Iris pigment epithelial cell (primary cell): ENCODE measurements at regions not wholly inside any gene's neighbourhood (a gene's known extent, or its start where the extent isn't known, plus 50 kb on each side); places are given as distances from the start of the nearest gene placed in this dataset.

ENCODE experiments used
- DNase-seq: peaks from one replicate; pipeline ENCODE4 v3.0.0-alpha.2; 2011; ENCODE audit warnings: low read depth

DNA sequence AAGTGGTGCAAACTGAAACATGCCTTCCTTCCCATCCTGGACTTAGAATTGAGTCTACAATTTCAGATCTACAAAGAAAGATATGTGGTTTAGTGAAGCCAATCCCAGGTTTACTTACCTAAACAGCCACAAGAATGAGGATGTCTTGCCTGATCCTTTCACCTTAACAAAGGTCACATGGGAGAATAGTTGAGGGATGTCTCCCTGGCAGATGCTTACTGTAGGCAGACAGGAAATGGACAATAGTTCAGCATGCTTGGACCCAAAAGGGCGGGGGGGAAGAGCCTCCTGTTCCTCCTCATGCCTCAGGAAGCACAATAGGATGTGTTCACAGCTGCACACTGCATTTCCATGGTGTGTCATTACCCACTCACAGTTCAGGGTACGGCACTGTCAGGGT lies 492.7 kb upstream of the USP24 start:
- DNase-seq = no peak

DNA sequence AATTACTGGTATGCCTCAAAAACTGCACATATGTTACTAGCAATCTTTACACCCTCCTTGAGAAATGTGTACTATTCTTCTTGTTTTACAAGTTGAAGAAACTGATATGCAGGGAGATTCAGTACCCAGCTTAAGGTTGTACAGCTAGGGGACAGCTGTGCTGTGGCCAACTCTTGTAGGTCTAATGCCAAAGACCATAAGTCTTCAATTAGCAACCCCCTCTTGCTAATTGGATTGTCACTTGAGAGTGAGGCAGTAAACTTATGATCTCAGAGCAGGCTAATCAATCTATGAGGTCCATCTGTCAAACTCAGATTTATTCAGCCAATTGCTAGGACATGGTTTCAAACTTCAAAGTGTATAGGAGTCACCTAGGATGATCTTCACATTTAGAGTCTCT lies 492.0 kb upstream of the USP24 start:
- DNase-seq = no peak

DNA sequence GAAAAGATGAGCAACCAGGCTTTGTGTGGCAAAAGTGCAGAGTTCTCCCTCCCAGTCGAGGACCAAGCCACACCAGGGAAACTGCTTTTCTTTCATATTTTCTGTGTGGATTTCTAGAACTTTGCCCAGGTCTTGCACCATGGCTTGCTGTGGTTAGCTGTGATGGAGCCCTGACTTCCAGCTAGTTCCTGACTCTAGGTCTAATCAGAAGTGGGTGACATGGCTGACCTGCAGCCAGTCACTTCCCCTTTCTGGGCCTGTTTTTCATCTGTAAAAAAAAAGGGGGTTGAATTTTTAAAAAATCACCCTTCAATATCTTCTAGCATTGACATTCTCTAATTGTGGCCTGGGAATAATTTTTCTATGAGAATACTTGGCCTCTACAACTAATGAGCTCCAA lies 491.2 kb upstream of the USP24 start:
- no peak for DNase-seq

DNA sequence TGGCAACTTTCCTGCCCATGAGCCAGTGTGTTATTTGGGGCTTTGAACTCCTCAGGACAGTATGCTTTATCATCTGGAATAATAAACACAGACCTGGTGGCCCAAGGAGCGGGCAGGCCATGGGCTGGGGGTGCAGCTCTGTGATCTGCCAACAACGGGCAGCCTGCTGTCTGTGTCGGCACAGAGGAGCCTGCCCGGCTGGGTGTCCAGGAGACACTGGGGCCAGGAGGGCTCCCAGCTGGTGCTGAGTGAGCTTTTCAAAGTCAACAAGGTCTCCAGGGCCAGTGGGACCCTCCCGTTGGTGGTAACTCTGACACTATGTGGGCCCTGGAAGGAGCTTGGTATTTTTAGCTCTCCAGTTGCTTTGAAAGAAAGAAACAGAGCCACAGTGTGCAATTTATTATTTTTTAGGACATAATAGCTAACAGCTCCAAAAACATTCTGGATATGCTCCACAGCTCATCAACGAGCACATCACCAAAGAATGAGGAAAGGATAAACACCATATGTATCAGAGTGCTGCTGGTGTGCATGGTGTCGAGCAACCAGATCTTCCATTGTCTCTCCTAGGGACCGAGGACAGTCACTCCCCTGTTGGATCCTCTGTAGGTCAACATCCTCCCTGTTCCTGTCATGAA lies 488.7 kb upstream of the USP24 start:
- DNase-seq = no peak

DNA sequence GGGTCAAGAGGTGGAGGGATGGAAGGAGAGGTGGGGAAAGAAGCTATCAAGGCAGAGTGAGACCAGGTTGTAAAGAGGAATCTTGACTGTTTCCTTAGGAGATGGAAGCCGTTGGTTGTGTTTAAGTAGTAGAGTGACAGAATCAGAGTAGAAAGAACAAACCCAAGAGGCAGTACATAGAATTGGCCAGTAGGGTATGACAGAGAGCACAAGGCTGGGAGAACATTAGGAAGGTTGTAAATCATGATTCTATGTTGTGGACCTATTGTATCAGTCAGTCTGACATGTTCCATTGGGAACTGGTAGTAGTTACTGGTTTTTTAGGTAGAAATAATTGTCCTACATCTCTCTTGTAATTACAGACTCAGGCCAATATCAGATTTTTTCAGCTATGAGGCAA lies 486.9 kb upstream of the USP24 start:
- DNase-seq = peak; percentile 59

DNA sequence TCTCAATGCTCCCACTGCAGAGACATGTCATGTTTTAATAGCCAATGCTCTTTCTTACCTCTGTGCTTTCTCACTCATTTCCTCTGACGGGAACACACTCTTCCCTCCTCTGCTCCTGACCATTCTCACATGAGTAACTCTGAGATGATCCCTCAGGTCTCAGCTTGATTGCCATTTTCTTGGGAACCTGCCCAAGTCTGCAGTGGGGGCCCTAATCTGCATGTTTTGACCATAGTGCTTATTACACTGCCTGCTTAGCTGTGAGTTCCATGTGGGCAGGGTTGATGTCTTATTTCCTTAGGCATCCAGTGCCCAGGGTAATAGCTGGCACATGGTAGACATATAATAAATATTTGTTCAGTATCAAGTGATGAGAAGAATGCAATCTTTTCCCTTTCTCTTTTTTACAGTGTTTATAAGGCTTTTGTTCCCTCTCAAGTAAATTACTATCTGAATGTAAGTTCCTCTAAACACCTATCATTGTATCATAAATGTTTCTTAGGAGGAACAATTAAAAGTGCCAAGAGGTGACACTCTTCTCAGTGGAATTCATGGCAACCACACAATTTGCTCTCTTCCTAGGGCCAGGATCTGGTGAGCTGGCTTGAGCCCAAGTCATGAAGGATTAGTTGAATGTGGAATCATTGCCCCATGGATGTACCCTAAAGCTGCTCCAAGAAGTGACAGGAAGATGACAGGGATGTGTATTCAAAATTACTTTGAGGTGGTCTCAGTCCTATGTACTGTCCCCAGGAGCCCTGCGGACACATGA lies 485.4 kb upstream of the USP24 start:
- peak; percentile 42 for DNase-seq

DNA sequence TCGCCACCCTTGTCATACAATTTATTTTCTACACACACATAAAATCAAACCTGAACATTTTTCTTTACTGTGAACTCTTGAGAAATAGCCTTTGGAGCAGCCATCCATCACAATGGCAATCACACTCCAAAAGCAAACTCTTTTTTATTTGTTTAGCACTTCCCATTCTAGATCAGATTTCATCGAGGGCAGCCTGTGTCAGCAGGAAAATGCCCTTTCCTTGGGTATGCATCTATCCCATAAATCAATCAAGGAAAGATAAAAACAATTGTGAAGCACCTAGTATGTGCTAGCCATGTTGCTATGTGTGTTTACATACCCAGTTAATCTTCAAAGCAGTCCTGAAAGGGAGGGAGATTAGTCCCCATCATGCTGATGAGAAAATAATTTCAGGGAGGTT lies 484.1 kb upstream of the USP24 start:
- DNase-seq = no peak

DNA sequence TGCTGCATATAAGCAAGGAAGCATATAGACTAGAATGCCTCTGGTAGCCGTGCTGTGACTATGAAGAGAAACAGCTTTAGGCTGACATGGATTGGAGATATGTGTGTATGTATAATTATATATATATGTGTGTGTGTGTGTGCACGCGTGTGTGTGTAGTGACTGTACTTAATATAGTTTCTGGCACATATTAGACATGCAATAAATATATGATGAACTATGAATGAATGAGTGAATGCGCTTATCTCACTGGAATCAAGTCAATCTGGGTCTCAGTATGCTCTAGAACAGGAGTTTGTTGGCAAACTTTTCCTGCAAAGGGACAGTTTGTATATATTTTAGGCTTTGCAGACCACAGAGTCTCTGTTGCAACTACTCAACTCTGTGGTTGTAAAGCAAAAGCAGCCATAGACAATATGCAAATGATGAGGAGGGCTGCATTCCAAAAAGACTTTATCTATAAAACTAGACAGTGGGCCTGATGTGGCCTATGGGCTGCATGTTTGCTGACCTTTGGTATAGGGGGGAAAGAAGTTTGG lies 482.9 kb upstream of the USP24 start:
- DNase-seq = no peak

DNA sequence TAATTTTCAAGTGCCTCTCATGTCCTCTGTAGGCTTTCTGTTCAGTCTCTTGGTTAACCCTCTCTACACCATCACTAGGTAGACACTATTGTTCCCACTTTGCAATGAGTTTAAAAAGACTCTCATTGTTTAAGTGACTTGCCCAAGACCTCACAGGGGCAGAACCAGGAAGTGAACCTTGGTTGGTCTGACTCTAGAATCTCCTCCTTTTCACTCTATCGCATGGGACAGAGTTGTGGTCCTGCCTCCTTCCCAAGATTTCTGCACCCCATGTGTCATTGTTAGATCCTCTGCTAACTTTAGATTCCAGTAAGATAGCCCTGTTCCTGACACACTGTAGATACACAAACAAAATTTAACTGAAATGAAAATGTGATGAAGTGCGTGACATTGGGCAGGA lies 481.7 kb upstream of the USP24 start:
- DNase-seq = no peak

DNA sequence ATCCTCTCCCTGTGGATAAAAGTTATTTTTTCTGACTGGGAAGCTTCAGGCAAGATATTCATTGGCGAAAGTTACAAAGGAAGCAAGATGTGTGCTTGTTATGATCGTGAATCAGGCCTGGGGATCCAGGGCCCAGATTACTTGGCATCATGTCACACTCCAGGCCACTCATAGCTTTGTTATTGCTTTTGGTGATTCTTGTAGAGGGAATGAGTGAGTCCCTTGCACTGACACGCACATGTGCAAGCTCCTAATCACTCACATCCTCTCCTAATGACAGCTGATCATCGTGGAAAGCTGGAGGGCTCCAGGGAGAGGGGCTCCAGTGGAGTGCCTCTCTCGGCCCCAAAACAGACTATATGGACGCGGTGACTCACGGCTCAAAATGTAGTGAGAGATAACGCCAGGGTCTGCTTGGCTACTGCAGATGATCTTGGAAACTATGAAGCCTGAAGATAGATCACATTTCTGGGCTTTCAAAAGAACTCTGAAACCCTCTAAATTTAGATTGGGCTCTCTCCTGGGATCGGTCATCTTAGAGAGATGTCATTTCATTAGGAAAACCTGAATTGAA lies 481.1 kb upstream of the USP24 start:
- DNase-seq = peak; percentile 84

DNA sequence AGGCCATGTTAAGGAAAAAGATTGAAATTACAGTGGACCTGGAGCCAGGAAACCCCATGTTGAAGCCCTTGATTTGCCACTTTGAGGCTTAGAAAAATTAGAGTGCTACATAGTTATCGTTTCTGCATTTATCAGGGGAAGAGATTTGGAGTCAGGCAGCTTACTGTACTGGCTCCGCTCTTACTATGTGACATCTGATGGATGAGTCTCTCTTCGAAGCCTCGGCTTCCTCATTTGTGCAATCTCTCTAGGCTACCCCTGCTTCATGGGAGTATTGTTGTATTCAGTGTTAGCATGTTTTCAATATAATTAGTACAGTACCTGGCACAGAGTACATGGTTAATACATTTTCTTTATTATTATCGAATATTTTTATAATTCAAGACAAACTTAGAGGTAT lies 480.4 kb upstream of the USP24 start:
- no peak for DNase-seq

DNA sequence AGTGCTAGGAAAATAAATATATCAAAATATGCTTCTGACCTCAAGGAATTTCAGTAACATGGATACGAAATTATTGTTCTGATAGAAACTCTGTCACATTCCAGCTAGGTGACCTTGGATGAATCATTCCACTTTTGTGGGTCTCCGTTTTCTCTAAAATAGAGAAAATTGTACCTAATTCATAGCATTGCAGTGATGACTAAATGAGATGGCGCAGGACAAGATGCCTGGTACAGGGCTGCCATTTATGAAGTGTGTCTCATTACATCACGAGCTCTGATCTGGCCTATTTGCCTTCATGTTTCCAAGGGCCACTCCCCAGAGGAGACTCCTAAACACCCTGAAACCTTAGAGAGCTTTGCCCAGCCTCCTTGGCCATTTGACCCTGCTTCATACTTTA lies 480.0 kb upstream of the USP24 start:
- no peak for DNase-seq

DNA sequence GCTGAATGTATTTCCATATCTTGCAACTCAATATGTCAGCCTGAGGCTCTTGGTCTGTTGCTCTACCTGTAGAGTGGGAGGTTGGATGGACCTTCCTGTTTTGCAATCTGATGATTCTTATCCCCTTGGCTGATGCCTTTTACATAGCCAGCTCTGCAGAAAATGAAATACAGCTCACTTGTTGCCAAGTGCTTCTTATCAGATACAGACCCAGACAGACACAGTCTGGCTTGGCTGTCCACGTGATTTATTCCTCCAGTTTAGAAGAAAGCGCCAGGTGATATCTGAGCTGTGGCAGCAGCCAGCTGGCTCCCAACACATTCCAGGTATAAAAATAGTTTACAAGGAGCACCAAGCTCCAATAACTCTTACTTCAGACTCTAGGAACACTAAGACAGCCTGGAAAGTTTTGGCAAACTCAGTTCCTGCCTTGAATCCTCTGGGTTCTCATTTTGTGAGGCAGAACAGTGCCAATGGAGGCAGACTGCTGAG lies 479.2 kb upstream of the USP24 start:
- DNase-seq = peak; percentile 74

DNA sequence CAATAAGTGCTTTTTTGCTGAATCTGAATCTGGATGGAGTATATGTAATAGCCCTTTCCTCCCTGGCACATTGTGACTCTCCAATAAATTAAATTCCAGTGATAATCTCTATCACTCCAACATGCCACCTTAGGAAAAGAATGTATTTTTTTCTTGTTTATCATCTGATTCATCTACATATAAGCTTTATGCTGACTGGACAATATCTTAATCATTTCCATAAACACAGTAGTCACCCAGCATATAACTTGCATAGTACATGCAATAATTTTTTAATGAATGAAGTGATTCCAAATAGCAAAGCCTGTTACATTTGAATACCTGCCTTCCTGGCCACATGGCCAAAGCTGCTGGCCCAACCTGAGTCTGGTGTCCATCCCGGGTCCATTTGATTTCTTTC lies 477.6 kb upstream of the USP24 start:
- DNase-seq = no peak

DNA sequence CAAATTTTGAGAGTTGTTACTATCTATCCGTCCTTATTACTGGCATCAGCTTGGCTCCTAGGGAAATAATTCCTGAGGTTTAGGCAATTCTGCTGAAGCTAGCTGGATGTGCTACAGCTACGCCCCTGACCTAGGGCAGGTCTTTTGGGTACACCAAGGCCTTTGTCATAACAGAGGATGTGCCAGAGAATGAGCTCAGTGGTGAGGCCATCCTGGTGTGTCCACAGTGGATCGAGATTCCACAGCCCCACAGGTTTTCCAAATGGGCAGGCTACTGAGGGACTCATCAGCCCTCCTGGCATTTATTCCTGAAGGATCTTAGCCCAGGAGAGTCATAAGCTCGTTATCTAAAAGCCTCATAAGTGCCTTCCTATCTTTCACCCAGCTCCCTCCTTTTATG lies 475.2 kb upstream of the USP24 start:
- no peak for DNase-seq

DNA sequence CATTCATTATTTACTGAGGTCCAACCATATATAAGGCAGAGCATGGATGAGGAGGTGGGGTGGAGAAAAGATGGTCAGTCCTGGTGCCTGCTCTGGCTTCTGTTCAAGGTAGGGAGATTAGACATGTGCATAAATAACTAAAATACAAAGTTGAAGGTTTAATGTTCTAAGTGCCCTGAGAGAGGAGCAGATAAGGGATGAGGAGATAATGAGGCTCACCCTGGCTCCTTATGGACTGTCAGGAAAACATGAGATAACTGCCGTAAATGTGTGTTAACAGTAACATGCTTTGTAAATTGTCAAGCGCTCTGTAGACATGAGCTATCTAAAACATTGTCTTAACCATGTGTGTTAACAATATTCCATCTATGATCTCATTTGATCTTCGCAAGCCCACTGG lies 474.6 kb upstream of the USP24 start:
- DNase-seq = no peak

DNA sequence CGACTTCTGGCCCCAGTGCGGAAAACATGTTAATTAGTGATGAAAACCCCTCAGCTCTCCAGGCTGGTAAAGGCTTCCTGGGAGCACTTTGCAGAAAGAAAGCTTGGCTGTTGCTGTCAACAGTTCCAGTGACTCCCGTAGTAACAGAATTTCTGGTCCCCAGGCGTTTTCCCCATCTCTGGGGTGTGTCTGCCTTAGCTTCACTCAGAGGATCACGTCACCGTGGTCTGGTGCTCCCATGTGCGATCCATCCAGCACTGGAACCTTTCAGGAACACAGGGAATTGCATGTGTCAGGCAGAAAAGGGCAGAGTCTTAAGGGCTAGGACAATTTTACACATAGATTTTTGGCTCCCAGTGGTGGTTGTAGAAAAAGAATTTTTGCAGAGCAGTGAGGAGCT lies 470.4 kb upstream of the USP24 start:
- DNase-seq = no peak

DNA sequence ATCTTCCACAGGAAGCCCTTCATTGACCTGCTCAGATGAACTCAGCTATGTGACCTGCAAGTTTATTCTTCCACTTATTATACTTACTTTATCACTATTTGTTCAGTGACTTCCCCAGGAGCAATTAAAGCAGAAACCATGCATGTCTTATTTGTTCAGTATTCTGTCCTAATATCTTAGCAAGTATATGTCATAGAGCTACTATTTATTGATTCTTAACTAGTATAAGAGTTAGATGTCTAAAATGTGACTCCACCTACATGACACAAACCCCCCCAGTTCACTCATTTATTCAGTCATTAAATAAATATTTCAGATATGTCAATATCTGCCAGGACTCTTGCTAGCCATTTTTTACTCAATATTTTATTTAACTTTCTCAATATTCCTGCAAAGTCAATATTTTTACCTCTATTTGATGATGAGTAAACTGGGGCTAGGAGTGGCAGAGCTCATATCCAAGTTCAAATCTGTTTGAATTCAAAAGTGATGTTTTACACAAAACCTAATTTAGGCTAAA lies 469.0 kb upstream of the USP24 start:
- DNase-seq = no peak

DNA sequence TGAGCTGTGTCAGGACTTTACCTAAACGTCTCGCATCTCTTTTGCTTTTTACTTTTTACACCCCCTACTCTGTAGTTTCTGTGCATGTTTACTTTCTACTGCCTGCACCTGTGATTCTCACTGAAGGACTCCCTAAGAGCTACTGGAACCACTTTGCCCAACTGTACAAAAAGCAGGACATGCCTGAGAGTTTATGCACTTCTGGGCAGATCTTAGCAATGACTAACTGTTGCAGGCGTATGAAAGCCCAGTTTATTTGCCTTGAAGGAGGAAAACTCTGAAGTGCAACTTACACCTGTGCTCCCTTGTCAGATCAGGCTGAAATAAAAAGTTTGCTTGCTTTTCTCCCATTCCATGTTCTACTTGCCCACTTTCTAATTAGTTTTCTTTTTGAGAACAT lies 467.0 kb upstream of the USP24 start:
- DNase-seq = no peak

DNA sequence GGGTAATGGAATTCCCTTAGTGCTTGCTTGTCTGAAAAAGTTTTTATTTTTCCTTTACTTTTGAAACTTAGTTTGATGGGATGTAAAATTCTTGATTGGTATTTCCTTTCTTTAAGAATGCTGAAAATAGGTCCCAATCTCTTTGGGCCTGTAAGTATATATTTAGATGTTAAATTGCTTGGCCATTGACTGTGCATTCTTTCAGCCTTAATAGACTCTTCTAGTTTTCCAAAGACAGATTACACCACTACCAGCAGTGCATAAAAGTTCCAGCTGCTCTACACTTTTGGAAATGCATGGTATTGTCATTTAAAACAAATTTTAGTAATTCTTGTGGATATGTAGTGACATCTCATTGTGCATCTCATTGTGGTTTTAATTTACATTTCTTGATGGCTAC lies 464.8 kb upstream of the USP24 start:
- DNase-seq = no peak

DNA sequence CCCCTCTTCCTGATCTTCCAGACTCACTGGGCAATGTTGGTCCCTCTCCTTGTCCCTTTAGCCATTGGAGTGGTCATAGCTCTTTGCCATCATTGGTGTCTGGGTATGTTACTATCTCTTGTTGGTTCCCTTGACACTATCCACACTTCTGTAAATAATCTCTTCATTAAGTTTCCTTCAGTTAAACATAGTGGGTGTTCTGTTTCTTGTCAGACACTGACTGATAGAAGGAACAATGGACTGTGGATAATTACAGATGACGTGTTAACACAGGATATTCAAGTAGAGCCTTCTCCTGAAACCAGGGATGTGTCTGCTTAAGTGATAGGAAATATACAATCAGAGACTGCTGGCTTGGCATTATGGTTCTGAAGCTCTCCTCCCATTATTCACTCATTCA lies 458.3 kb upstream of the USP24 start:
- no peak for DNase-seq

DNA sequence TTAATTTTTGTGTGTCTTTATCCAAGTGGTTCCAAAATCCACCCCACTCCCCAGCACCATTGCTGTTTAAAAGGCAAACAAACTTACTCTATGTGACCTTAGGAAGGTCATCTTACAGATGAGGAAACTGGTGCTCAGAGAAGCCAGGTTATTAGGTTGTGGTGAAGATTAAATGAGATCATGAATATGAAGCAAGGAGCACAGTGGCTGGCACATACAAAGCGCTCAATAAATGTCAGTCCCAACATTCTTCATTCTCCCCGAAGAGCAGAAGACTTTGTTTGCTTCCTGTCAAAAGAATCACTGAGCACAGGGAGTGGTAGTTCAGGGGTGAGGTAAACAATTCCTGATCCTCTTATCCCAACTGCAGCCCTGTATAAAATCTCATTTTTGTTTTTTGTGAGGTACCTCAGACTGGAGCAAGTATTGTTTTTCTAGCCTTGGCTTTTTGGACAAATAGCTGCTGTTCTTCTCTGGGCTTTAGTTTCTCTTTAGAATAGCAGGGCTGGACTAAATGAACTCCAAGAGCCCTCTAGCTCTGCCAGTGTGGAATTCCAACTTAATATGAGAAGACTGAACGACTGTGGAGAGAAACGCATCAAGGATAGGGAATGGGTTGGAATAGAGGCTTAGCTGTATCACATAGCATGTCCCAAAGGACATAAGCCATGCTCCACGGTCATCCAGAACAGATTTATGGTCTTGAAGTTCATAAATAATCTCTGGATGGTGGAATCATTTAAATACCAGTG lies 455.3 kb upstream of the USP24 start:
- DNase-seq = no peak
